Loucy (cell line): ENCODE measurements at regions not wholly inside any gene's neighbourhood (a gene's known extent, or its start where the extent isn't known, plus 50 kb on each side); places are given as distances from the start of the nearest gene placed in this dataset.
"Not testable (repeated sequence)": the region's sequence is repeated elsewhere in the genome, so short reads cannot be mapped to it uniquely, and the experiment has no call there.

Experiments used
- H2AFZ ChIP-seq: fragments of 200-600 bp; sonication (generic); 2 replicates; pipeline ENCODE4 v1.6.0; 2016; ENCODE audit warnings: antibody characterized with exemption, mild to moderate bottlenecking, low read length, moderate library complexity
- H3F3A ChIP-seq: fragments of 200-600 bp; 2 replicates; pipeline ENCODE4 v1.6.0; 2016; ENCODE audit warnings: antibody characterized with exemption, low read depth, mild to moderate bottlenecking
- H3K27me3 ChIP-seq: fragments of 200-600 bp; sonication (generic); 2 replicates; pipeline ENCODE4 v1.6.1; 2014; ENCODE audit warnings: low read length, mild to moderate bottlenecking; ENCODE audit not compliant: insufficient read depth, poor library complexity, severe bottlenecking
- H3K36me3 ChIP-seq: fragments of 200-600 bp; sonication (generic); 2 replicates; pipeline ENCODE4 v1.6.1; 2016; ENCODE audit warnings: low read length; ENCODE audit not compliant: insufficient read depth
- H3K4me1 ChIP-seq: fragments of 200-600 bp; sonication (generic); 2 replicates; pipeline ENCODE4 v1.5.1; 2014; ENCODE audit warnings: low read length, mild to moderate bottlenecking; ENCODE audit not compliant: insufficient read depth, poor library complexity, severe bottlenecking
- H3K4me2 ChIP-seq: fragments of 200-600 bp; sonication (generic); 2 replicates; pipeline ENCODE4 v1.6.0; 2014; ENCODE audit warnings: antibody characterized with exemption, low read length, low read depth, mild to moderate bottlenecking; ENCODE audit not compliant: poor library complexity, severe bottlenecking
- H3K4me3 ChIP-seq: fragments of 200-600 bp; sonication (generic); 2 replicates; pipeline ENCODE4 v1.5.1; 2014; ENCODE audit warnings: low read length, mild to moderate bottlenecking, mixed read lengths; ENCODE audit not compliant: poor library complexity, severe bottlenecking
- H3K79me2 ChIP-seq: fragments of 200-600 bp; sonication (generic); 2 replicates; pipeline ENCODE4 v1.6.1; 2014; ENCODE audit warnings: low read length; ENCODE audit not compliant: insufficient read depth
- H3K9ac ChIP-seq: fragments of 200-600 bp; sonication (generic); 2 replicates; pipeline ENCODE4 v1.6.0; 2014; ENCODE audit warnings: mild to moderate bottlenecking, low read depth, low read length, moderate library complexity; ENCODE audit not compliant: poor library complexity, severe bottlenecking
- H3K9me2 ChIP-seq: fragments of 200-600 bp; sonication (generic); replicated peaks from 2 replicates; pipeline ENCODE4 v1.6.1; 2016; ENCODE audit warnings: low read depth, low read length, mixed read lengths
- H3K9me3 ChIP-seq: fragments of 200-600 bp; sonication (generic); 2 replicates; pipeline ENCODE4 v1.6.1; 2014; ENCODE audit warnings: mild to moderate bottlenecking, antibody characterized with exemption, low read length, low read depth; ENCODE audit not compliant: insufficient read depth
- H4K20me1 ChIP-seq: fragments of 200-600 bp; sonication (generic); 2 replicates; pipeline ENCODE4 v1.6.0; 2014; ENCODE audit warnings: antibody characterized with exemption, low read length, mild to moderate bottlenecking; ENCODE audit not compliant: insufficient read depth, poor library complexity, severe bottlenecking
- CTCF ChIP-seq: fragments of 200-600 bp; sonication (generic); conservative IDR thresholded peaks from 2 replicates; pipeline ENCODE4 v1.5.1; 2014; ENCODE audit warnings: mild to moderate bottlenecking, antibody characterized with exemption, low read length
- EZH2phosphoT487 ChIP-seq: fragments of 200-600 bp; IDR thresholded peaks from 2 replicates; pipeline ENCODE4 v1.6.1; 2018; ENCODE audit warnings: antibody characterized with exemption, mild to moderate bottlenecking, moderate library complexity, borderline replicate concordance

GRCh38 chr11:70596091-70596490 lies 197.8 kb downstream of the CTTN start:
- H3K79me2 ChIP-seq = no peaks in the 10 kb centered on the region
- no peaks in the 10 kb centered on the region for H3K9me2 ChIP-seq
- H3K27me3 ChIP-seq = no peaks in the 10 kb centered on the region
- H3K9ac ChIP-seq = no peak overlapping the region
- no peak for TF ChIP-seq CTCF
- no peak for TF ChIP-seq EZH2phosphoT487
- H3F3A ChIP-seq = no peaks in the 10 kb centered on the region
- no peak overlapping the region for H3K4me3 ChIP-seq
- H4K20me1 ChIP-seq = no peaks in the 10 kb centered on the region
- no peaks in the 10 kb centered on the region for H3K4me1 ChIP-seq
- peaks cover 7% of the 10 kb centered on the region; the same call in 1 of the 2 replicates for H3K9me3 ChIP-seq
- no peaks in the 10 kb centered on the region for H3K36me3 ChIP-seq
- H3K4me2 ChIP-seq = no peak overlapping the region
- H2AFZ ChIP-seq = no peak overlapping the region

GRCh38 chr11:70597006-70597555 lies 198.8 kb downstream of the CTTN start:
- no peaks in the 10 kb centered on the region for H4K20me1 ChIP-seq
- no peak overlapping the region for H2AFZ ChIP-seq
- TF ChIP-seq CTCF (no peak), EZH2phosphoT487 (no peak)
- no peak overlapping the region for H3K4me2 ChIP-seq
- no peaks in the 10 kb centered on the region for H3K36me3 ChIP-seq
- H3K79me2 ChIP-seq = no peaks in the 10 kb centered on the region
- peaks cover 7% of the 10 kb centered on the region; the same call in 1 of the 2 replicates for H3K9me3 ChIP-seq
- H3K27me3 ChIP-seq = no peaks in the 10 kb centered on the region
- no peak overlapping the region for H3K9ac ChIP-seq
- no peaks in the 10 kb centered on the region for H3F3A ChIP-seq
- H3K4me1 ChIP-seq = no peaks in the 10 kb centered on the region
- no peak overlapping the region for H3K4me3 ChIP-seq
- H3K9me2 ChIP-seq = no peaks in the 10 kb centered on the region

GRCh38 chr11:70597751-70598625 lies 199.7 kb downstream of the CTTN start:
- Histone ChIP-seq H3K4me2 (no peak overlapping the region), H4K20me1 (no peaks in the 10 kb centered on the region), H3K79me2 (no peaks in the 10 kb centered on the region), H3K27me3 (no peaks in the 10 kb centered on the region), H3K4me1 (no peaks in the 10 kb centered on the region), H2AFZ (no peak overlapping the region), H3K9me3 (peaks cover 7% of the 10 kb centered on the region; the same call in 1 of the 2 replicates), H3K9me2 (no peaks in the 10 kb centered on the region), H3F3A (no peaks in the 10 kb centered on the region), H3K36me3 (no peaks in the 10 kb centered on the region), H3K9ac (no peak overlapping the region), H3K4me3 (no peak overlapping the region)
- no peak for TF ChIP-seq CTCF
- no peak for TF ChIP-seq EZH2phosphoT487

GRCh38 chr11:70600911-70601415 lies 202.6 kb downstream of the CTTN start:
- not testable (repeated sequence) for H3K4me3 ChIP-seq, H3K79me2 ChIP-seq, H4K20me1 ChIP-seq, H3K4me1 ChIP-seq, H3K36me3 ChIP-seq, H3K4me2 ChIP-seq, H2AFZ ChIP-seq, H3K9ac ChIP-seq, H3K9me3 ChIP-seq, H3K9me2 ChIP-seq, H3K27me3 ChIP-seq, H3F3A ChIP-seq
